GM12878 (cell line): ENCODE measurements at regions not wholly inside any gene's neighbourhood (a gene's known extent, or its start where the extent isn't known, plus 50 kb on each side); places are given as distances from the start of the nearest gene placed in this dataset.

Experiments used
- ATAC-seq: fragments of 200-7000 bp; cut with Tn5 transposase; 3 replicates; pipeline ENCODE4 v1.9.1; 2020; ENCODE audit warnings: mild to moderate bottlenecking, moderate library complexity
- BruUV-seq: library from RNA; stranded (reverse); fragments of 400-500 nt; replicated peaks from 2 replicates; lab custom pipeline; 2021; lab: Mats Ljungman, UMichigan
- CTCF ChIA-PET: fragments of 300-600 bp; sonication (Branson Sonifier 250); formaldehyde crosslinking; extraction: SDS; loops from one replicate; lab custom pipeline; 2021; ENCODE audit warnings: inconsistent platforms; lab: Yijun Ruan, JAX
- POLR2A ChIA-PET: fragments of 350-600 bp; formaldehyde crosslinking; extraction: SDS; loops from one replicate; lab custom pipeline; 2021; ENCODE audit warnings: inconsistent platforms; lab: Charles Lee
- RAD21 ChIA-PET: fragments of 300-600 bp; sonication (Branson Sonifier 250); formaldehyde crosslinking; loops from one replicate; lab custom pipeline; 2023; ENCODE audit warnings: antibody characterized with exemption; ENCODE audit not compliant: unreplicated experiment; lab: Charles Lee
- SMC1A ChIA-PET: fragments of 300-600 bp; sonication (Branson Sonifier 250); formaldehyde crosslinking; loops from one replicate; lab custom pipeline; 2023; ENCODE audit not compliant: unreplicated experiment, uncharacterized antibody; lab: Charles Lee
- DNase-seq: peaks from one replicate; pipeline ENCODE4 v3.0.0-alpha.2; 2011; ENCODE audit warnings: low read depth, low spot score
- FAIRE-seq: peaks from 3 replicates; lab custom pipeline; 2011; peaks lifted over from hg19 to GRCh38; lab: Jason Lieb, UNC
- H2AFZ ChIP-seq: 2 replicates; pipeline ENCODE4 v1.6.0; 2011; ENCODE audit warnings: low read depth, low read length, control low read depth; ENCODE audit not compliant: control insufficient read depth
- H3K27ac ChIP-seq: 2 replicates; pipeline ENCODE4 v1.5.1; 2011; ENCODE audit warnings: control low read depth; ENCODE audit not compliant: control insufficient read depth, insufficient read depth
- H3K27me3 ChIP-seq, 2 experiments: replicated peaks in 1 of 2; 2 replicates each; pipeline versions ENCODE4 v1.6.0 to v1.6.1; 2011; ENCODE audit warnings: low read length in 1 of 2; ENCODE audit not compliant: control insufficient read depth in 2 of 2, insufficient read depth in 2 of 2
- H3K36me3 ChIP-seq, 2 experiments: 2 replicates each; pipeline ENCODE4 v1.5.1; 2011; ENCODE audit warnings: low read length in 1 of 2; ENCODE audit not compliant: control insufficient read depth in 2 of 2, insufficient read depth in 2 of 2
- H3K4me1 ChIP-seq: 2 replicates; pipeline ENCODE4 v1.6.1; 2011; ENCODE audit warnings: mild to moderate bottlenecking, low read length, moderate library complexity, mixed read lengths; ENCODE audit not compliant: control insufficient read depth, insufficient read depth
- H3K4me2 ChIP-seq: 2 replicates; pipeline ENCODE4 v1.6.0; 2011; ENCODE audit warnings: control low read depth; ENCODE audit not compliant: control insufficient read depth, insufficient read depth
- H3K4me3 ChIP-seq: fragments of 200-600 bp; sonication (generic); 2 replicates; pipeline ENCODE4 v1.5.1; 2016
- H3K79me2 ChIP-seq: 2 replicates; pipeline ENCODE4 v1.6.0; 2011; ENCODE audit warnings: low read length; ENCODE audit not compliant: control insufficient read depth, insufficient read depth
- H3K9ac ChIP-seq: 2 replicates; pipeline ENCODE4 v1.8.0; 2011; ENCODE audit warnings: low read length, control low read depth, mixed read lengths; ENCODE audit not compliant: control insufficient read depth, insufficient read depth
- H3K9me3 ChIP-seq: replicated peaks from 3 replicates; pipeline ENCODE4 v1.5.1; 2011; ENCODE audit warnings: mild to moderate bottlenecking, low read length; ENCODE audit not compliant: control insufficient read depth, insufficient read depth
- H4K20me1 ChIP-seq: 2 replicates; pipeline ENCODE4 v1.6.0; 2011; ENCODE audit not compliant: control insufficient read depth, insufficient read depth
- CREM ChIP-seq: IDR thresholded peaks from 2 replicates; pipeline ENCODE4 v1.6.1; 2014; ENCODE audit warnings: antibody characterized with exemption, low read depth
- RFX5 ChIP-seq: IDR thresholded peaks from 2 replicates; pipeline ENCODE4 v1.6.1; 2011; ENCODE audit warnings: low read depth, low read length, improper control_type of control experiment
- SP1 ChIP-seq: IDR thresholded peaks from one replicate; pipeline ENCODE4 v1.6.1; 2011; ENCODE audit warnings: low read depth, low read length
- SUZ12 ChIP-seq: fragments of 200-600 bp; sonication (generic); IDR thresholded peaks from one replicate; pipeline ENCODE4 v1.6.1; 2018; ENCODE audit warnings: antibody characterized with exemption, mild to moderate bottlenecking; ENCODE audit not compliant: unreplicated experiment
- TCF3 ChIP-seq: IDR thresholded peaks from 2 replicates; pipeline ENCODE4 v1.6.1; 2012; ENCODE audit warnings: low read depth, mild to moderate bottlenecking, low read length, borderline replicate concordance; ENCODE audit not compliant: insufficient read depth
- whole genome bisulfite sequencing: methylation state at CpG from one replicate; pipeline ENCODE4 v1.1.6; 2016; ENCODE audit warnings: low lambda C conversion rate; ENCODE audit not compliant: insufficient replicate concordance, insufficient coverage; ENCODE audit errors: missing lambda C conversion rate; 5-methylcytosine and 5-hydroxymethylcytosine counted together
- in situ Hi-C: fragments of 300-500 bp; cut with MboI; formaldehyde crosslinking; loops from 9 replicates; pipeline ENCODE4 v1.14.3; 2018; ENCODE audit warnings: mixed read lengths
- intact Hi-C: fragments of 100-400 bp; cut with micrococcal nuclease; formaldehyde crosslinking; loops from one replicate; pipeline ENCODE4 v1.14.2; 2022; ENCODE audit not compliant: unreplicated experiment
- TF ChIP-seq, protein P1 (sequence below): IDR thresholded peaks from 2 replicates; pipeline ENCODE4 v1.6.1; 2012; ENCODE audit warnings: mild to moderate bottlenecking, low read depth, low read length

DNA sequence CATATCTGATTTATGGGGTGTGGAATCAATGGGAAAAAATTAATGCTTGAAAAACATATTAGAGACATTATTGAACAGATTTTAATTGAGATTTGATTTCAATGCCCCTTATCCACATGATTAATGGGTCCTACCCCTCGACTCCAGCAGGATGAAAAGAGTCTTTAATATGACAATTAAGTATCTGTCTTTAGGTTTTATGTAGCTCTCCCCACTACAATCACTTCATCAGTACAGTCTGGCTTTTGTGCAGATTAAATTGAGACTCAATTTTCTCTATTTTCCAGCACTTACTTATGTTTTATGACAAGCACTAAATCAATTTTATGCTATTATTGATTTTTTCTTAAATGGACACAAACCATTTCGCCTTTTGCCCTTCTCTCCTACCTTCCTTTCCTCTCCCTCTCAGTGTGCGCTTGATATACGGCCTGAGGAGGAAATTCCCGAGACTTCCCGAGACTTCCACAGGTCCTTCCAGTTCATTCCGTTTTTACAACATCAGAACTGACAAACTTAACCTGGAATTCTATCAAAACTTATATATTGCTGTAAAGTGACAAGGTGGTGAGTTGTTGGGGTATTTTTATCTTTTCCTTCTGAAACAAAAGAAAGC is 555.1 kb upstream of the SALL3 start:
- WGBS, result 23% methylated on average over 7 of the region's 7 CpGs
- DNase-seq (no peak), FAIRE-seq (no peak), ATAC-seq (no peak)
- Histone ChIP-seq H3K79me2 (no peaks in the 10 kb centered on the region), H3K27me3 (no peaks in the 10 kb centered on the region), H4K20me1 (no peaks in the 10 kb centered on the region), H3K36me3 (no peaks in the 10 kb centered on the region), H3K4me3 (no peak overlapping the region), H3K4me1 (no peaks in the 10 kb centered on the region), H3K4me2 (no peak overlapping the region), H3K9me3 (no peaks in the 10 kb centered on the region; the same call in 2 of the 3 replicates), H2AFZ (no peak overlapping the region), H3K9ac (no peak overlapping the region), H3K27ac (no peak overlapping the region)
- BruUV-seq, result no TSS peak
- ChIA-PET POLR2A (no interaction called here), SMC1A (no interaction called here), CTCF (no interaction called here), RAD21 (no interaction called here)
- intact Hi-C loops (no loop called here), in situ Hi-C loops (no loop called here)
- no peak for TF ChIP-seq SP1
- TF ChIP-seq TCF3, result no peak
- TF ChIP-seq CREM, result no peak
- TF ChIP-seq SUZ12, result no peak
- TF ChIP-seq, protein P1, sequence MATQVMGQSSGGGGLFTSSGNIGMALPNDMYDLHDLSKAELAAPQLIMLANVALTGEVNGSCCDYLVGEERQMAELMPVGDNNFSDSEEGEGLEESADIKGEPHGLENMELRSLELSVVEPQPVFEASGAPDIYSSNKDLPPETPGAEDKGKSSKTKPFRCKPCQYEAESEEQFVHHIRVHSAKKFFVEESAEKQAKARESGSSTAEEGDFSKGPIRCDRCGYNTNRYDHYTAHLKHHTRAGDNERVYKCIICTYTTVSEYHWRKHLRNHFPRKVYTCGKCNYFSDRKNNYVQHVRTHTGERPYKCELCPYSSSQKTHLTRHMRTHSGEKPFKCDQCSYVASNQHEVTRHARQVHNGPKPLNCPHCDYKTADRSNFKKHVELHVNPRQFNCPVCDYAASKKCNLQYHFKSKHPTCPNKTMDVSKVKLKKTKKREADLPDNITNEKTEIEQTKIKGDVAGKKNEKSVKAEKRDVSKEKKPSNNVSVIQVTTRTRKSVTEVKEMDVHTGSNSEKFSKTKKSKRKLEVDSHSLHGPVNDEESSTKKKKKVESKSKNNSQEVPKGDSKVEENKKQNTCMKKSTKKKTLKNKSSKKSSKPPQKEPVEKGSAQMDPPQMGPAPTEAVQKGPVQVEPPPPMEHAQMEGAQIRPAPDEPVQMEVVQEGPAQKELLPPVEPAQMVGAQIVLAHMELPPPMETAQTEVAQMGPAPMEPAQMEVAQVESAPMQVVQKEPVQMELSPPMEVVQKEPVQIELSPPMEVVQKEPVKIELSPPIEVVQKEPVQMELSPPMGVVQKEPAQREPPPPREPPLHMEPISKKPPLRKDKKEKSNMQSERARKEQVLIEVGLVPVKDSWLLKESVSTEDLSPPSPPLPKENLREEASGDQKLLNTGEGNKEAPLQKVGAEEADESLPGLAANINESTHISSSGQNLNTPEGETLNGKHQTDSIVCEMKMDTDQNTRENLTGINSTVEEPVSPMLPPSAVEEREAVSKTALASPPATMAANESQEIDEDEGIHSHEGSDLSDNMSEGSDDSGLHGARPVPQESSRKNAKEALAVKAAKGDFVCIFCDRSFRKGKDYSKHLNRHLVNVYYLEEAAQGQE, result no peak
- no peak for TF ChIP-seq RFX5
